ENCODE measurements at regions not wholly inside any gene's neighbourhood (a gene's known extent, or its start where the extent isn't known, plus 50 kb on each side); places are given as distances from the start of the nearest gene placed in this dataset.

DNA sequence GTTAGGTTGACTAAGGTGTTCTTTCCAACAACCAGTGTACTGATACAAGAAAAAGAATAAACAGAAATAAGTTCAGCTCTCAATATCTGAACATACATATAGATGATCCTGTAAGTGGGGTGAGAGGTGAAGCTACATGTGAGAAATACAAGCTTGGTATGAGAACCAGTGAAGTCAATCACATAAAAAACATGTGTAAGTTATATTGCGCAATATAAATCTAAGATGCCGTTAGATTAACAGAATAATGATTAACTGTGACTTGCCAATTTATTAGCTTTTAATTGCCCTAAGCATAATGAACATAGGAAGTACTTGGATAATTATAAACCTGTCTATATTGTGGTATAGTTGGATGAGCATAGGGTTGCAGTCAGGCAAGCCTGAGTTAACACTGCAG is 1597.1 kb upstream of the GOT2 start:
- TF ChIP-seq, protein P1, sequence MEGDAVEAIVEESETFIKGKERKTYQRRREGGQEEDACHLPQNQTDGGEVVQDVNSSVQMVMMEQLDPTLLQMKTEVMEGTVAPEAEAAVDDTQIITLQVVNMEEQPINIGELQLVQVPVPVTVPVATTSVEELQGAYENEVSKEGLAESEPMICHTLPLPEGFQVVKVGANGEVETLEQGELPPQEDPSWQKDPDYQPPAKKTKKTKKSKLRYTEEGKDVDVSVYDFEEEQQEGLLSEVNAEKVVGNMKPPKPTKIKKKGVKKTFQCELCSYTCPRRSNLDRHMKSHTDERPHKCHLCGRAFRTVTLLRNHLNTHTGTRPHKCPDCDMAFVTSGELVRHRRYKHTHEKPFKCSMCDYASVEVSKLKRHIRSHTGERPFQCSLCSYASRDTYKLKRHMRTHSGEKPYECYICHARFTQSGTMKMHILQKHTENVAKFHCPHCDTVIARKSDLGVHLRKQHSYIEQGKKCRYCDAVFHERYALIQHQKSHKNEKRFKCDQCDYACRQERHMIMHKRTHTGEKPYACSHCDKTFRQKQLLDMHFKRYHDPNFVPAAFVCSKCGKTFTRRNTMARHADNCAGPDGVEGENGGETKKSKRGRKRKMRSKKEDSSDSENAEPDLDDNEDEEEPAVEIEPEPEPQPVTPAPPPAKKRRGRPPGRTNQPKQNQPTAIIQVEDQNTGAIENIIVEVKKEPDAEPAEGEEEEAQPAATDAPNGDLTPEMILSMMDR (conservative IDR thresholded peaks at IDR 0.05; ENCODE audit: low read depth in 2 of 2) = no peak
- TF ChIP-seq ETS1 (IDR thresholded peaks at IDR 0.05) (no peak), EZH2 (IDR thresholded peaks at IDR 0.05; ENCODE audit: low read depth, unreplicated experiment) (no peak)
